Upper lobe of left lung (tissue), 6 donors: ENCODE measurements at regions not wholly inside any gene's neighbourhood (a gene's known extent, or its start where the extent isn't known, plus 50 kb on each side); places are given as distances from the start of the nearest gene placed in this dataset.

ENCODE experiments used
- ATAC-seq, 2 donors: fragments of 200-7000 bp; cut with Tn5 transposase; one replicate each; pipeline ENCODE4 v1.9.1; 2022; ENCODE audit warnings: mild to moderate bottlenecking in 2 of 2, moderate library complexity in 2 of 2; ENCODE audit not compliant: low FRiP score in 2 of 2
- DNase-seq, 2 donors: peaks; one replicate each; pipeline ENCODE4 v3.0.0-alpha.2; 2019 to 2020
- H3K27ac ChIP-seq, 4 donors: fragments of 200-600 bp; sonication (generic); one replicate each; pipeline ENCODE4 v1.5.1; 2016 to 2019
- H3K27me3 ChIP-seq, 4 donors: fragments of 200-600 bp; sonication (generic); one replicate each; pipeline ENCODE4 v1.5.1; 2017 to 2019
- H3K36me3 ChIP-seq, 4 donors: fragments of 200-600 bp; sonication (generic); one replicate each; pipeline ENCODE4 v1.5.1; 2016 to 2019
- H3K4me1 ChIP-seq, 4 donors: fragments of 200-600 bp; sonication (generic); one replicate each; pipeline ENCODE4 v1.5.1; 2018 to 2019
- H3K4me3 ChIP-seq, 4 donors: fragments of 200-600 bp; sonication (generic); one replicate each; pipeline ENCODE4 v1.5.1; 2017 to 2019; ENCODE audit warnings: mild to moderate bottlenecking in 2 of 4, moderate library complexity in 1 of 4
- H3K9me3 ChIP-seq, 4 donors: fragments of 200-600 bp; sonication (generic); one replicate each; pipeline ENCODE4 v1.5.1; 2018 to 2019
- CTCF ChIP-seq, 6 experiments: fragments of 450-650 bp in 4 of 6; fragments of 200-600 bp in 2 of 6; sonication (generic) in 2 of 6; IDR thresholded peaks; one replicate each; pipeline ENCODE4 v1.5.1; 2016 to 2019; ENCODE audit warnings: antibody characterized with exemption in 6 of 6
- EP300 ChIP-seq, 4 donors: sonication (generic); formaldehyde crosslinking; IDR thresholded peaks; one replicate each; pipeline ENCODE4 v1.5.1; 2017; ENCODE audit warnings: antibody characterized with exemption in 4 of 4, control low read depth in 2 of 4
- POLR2A ChIP-seq, 4 donors: fragments of 450-650 bp; IDR thresholded peaks; one replicate each; pipeline ENCODE4 v1.5.1; 2016 to 2017; ENCODE audit warnings: antibody characterized with exemption in 4 of 4, mild to moderate bottlenecking in 2 of 4
- POLR2AphosphoS5 ChIP-seq, 2 donors: sonication (generic); formaldehyde crosslinking; IDR thresholded peaks; one replicate each; pipeline ENCODE4 v1.5.1; 2017; ENCODE audit warnings: antibody characterized with exemption in 2 of 2
- WGBS, 2 donors: methylation state at CpG; one replicate each; pipeline ENCODE4 v1.1.5; 2017 to 2018; 5-methylcytosine and 5-hydroxymethylcytosine counted together
- donor health status: DM: no; HTN: no; CAD: no; lungs with moderate emphysema.
- donor health status: DM: no; HTN: yes; CAD: no; lungs with severe emphysema.

GRCh38 chr4:119721878-119722277 is 93.3 kb upstream of the PDE5A start:
- TF ChIP-seq POLR2AphosphoS5 (IDR thresholded peaks at IDR 0.05) (no peak), CTCF (IDR thresholded peaks at IDR 0.05) (no peak), POLR2A (IDR thresholded peaks at IDR 0.05) (no peak), EP300 (IDR thresholded peaks at IDR 0.05) (no peak)
- WGBS, 2 donors = 67 to 87% methylated on average over 1 of the region's 1 CpG
- Histone ChIP-seq H3K36me3 (no peaks in the 10 kb centered on the region), H3K27ac (no peak overlapping the region), H3K4me1 (peaks cover 0 to 10% (median 3%) of the 10 kb centered on the region in 4 donors), H3K4me3 (no peak overlapping the region), H3K9me3 (peaks cover 0 to 6% (median 0%) of the 10 kb centered on the region in 4 donors), H3K27me3 (no peaks in the 10 kb centered on the region)
- ATAC-seq = no peak
- no peak for DNase-seq

GRCh38 chr4:119715490-119716445 is 87.2 kb upstream of the PDE5A start:
- no peak for TF ChIP-seq POLR2AphosphoS5 (IDR thresholded peaks at IDR 0.05)
- TF ChIP-seq POLR2A (IDR thresholded peaks at IDR 0.05) = no peak
- TF ChIP-seq EP300 (IDR thresholded peaks at IDR 0.05) = no peak
- no peak for TF ChIP-seq CTCF (IDR thresholded peaks at IDR 0.05)
- Histone ChIP-seq H3K36me3 (no peaks in the 10 kb centered on the region), H3K4me1 (no peaks in the 10 kb centered on the region), H3K4me3 (no peak overlapping the region), H3K27me3 (no peaks in the 10 kb centered on the region), H3K27ac (no peak overlapping the region), H3K9me3 (peaks cover 0 to 9% (median 0%) of the 10 kb centered on the region in 4 donors)
- no peak for DNase-seq
- no peak for ATAC-seq
- WGBS, 2 donors = 89 to 94% methylated on average over 4 of the region's 4 CpGs

GRCh38 chr4:119709418-119709817 is 80.8 kb upstream of the PDE5A start:
- no peak for DNase-seq
- no peak overlapping the region for H3K4me3 ChIP-seq
- no peak overlapping the region for H3K27ac ChIP-seq
- no peak for ATAC-seq
- H3K27me3 ChIP-seq = no peaks in the 10 kb centered on the region
- TF ChIP-seq CTCF (IDR thresholded peaks at IDR 0.05) (no peak), POLR2A (IDR thresholded peaks at IDR 0.05) (no peak), POLR2AphosphoS5 (IDR thresholded peaks at IDR 0.05) (no peak), EP300 (IDR thresholded peaks at IDR 0.05) (no peak)
- H3K4me1 ChIP-seq = no peaks in the 10 kb centered on the region
- no peaks in the 10 kb centered on the region for H3K36me3 ChIP-seq
- WGBS, 2 donors = 91 to 94% methylated on average over 2 of the region's 2 CpGs
- H3K9me3 ChIP-seq = no peaks in the 10 kb centered on the region

GRCh38 chr4:119707336-119707735 is 78.7 kb upstream of the PDE5A start:
- no peaks in the 10 kb centered on the region for H3K9me3 ChIP-seq
- H3K36me3 ChIP-seq = no peaks in the 10 kb centered on the region
- no peak for ATAC-seq
- H3K4me3 ChIP-seq = no peak overlapping the region
- DNase-seq = no peak
- WGBS, 2 donors = 90 to 92% methylated on average over 3 of the region's 3 CpGs
- no peaks in the 10 kb centered on the region for H3K4me1 ChIP-seq
- H3K27ac ChIP-seq = no peak overlapping the region
- no peak for TF ChIP-seq POLR2AphosphoS5 (IDR thresholded peaks at IDR 0.05)
- no peak for TF ChIP-seq CTCF (IDR thresholded peaks at IDR 0.05)
- no peak for TF ChIP-seq POLR2A (IDR thresholded peaks at IDR 0.05)
- TF ChIP-seq EP300 (IDR thresholded peaks at IDR 0.05) = no peak
- no peaks in the 10 kb centered on the region for H3K27me3 ChIP-seq

- ATAC-seq (no peak), DNase-seq (no peak)
- no peak overlapping the region for H3K27ac ChIP-seq
- no peak overlapping the region for H3K4me3 ChIP-seq
- no peaks in the 10 kb centered on the region for H3K36me3 ChIP-seq
- H3K4me1 ChIP-seq = no peaks in the 10 kb centered on the region
- H3K27me3 ChIP-seq = no peaks in the 10 kb centered on the region
- H3K9me3 ChIP-seq = no peaks in the 10 kb centered on the region
- TF ChIP-seq POLR2A (IDR thresholded peaks at IDR 0.05) = no peak
- no peak for TF ChIP-seq POLR2AphosphoS5 (IDR thresholded peaks at IDR 0.05)
- no peak for TF ChIP-seq CTCF (IDR thresholded peaks at IDR 0.05)
- no peak for TF ChIP-seq EP300 (IDR thresholded peaks at IDR 0.05)
Observed at GRCh38 chr4:119706804-119707203, 78.2 kb upstream of the PDE5A start.
